ENCODE measurements at regions not wholly inside any gene's neighbourhood (a gene's known extent, or its start where the extent isn't known, plus 50 kb on each side); places are given as distances from the start of the nearest gene placed in this dataset.

DNA sequence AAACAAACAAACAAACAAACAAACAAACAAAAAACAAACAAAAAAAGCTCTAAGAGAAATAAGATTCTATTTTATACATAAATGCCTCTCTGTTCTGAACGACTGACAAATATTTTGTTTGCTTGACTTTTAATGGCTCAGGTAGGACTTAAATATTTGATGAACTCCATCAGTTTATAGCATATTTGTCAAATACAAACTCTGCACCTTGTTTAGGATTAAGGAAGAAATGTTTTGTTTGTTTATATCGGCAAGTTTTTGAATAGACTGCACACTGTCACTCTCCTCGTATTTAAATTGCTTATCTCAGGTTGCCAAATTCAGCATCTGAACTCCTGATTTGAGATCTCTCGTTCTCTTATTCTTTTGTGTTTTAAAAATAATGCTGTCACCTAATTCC is 1499.7 kb upstream of the SLC10A2 start:
- intact Hi-C loops (cut with DNase I) = no loop called here
- H3K27ac ChIP-seq = no peak overlapping the region
- no peaks in the 10 kb centered on the region for H3K9me3 ChIP-seq (replicated peaks in 1 of 3)
- H3K27me3 ChIP-seq = peaks cover 3% of the 10 kb centered on the region
- no peak overlapping the region for H3K4me3 ChIP-seq
- no peak for DNase-seq
- H3K36me3 ChIP-seq (replicated peaks in 1 of 2) = no peaks in the 10 kb centered on the region
- H3K4me1 ChIP-seq (replicated peaks in 1 of 2) = no peaks in the 10 kb centered on the region
- TF ChIP-seq POLR2A (IDR thresholded peaks at IDR 0.05) = no peak
- TF ChIP-seq, protein P1, sequence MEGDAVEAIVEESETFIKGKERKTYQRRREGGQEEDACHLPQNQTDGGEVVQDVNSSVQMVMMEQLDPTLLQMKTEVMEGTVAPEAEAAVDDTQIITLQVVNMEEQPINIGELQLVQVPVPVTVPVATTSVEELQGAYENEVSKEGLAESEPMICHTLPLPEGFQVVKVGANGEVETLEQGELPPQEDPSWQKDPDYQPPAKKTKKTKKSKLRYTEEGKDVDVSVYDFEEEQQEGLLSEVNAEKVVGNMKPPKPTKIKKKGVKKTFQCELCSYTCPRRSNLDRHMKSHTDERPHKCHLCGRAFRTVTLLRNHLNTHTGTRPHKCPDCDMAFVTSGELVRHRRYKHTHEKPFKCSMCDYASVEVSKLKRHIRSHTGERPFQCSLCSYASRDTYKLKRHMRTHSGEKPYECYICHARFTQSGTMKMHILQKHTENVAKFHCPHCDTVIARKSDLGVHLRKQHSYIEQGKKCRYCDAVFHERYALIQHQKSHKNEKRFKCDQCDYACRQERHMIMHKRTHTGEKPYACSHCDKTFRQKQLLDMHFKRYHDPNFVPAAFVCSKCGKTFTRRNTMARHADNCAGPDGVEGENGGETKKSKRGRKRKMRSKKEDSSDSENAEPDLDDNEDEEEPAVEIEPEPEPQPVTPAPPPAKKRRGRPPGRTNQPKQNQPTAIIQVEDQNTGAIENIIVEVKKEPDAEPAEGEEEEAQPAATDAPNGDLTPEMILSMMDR (IDR thresholded peaks at IDR 0.05) = no peak
- WGBS, 4 donors = 84 to 92% (median 87%) methylated on average over 4 of the region's 4 CpGs

DNA sequence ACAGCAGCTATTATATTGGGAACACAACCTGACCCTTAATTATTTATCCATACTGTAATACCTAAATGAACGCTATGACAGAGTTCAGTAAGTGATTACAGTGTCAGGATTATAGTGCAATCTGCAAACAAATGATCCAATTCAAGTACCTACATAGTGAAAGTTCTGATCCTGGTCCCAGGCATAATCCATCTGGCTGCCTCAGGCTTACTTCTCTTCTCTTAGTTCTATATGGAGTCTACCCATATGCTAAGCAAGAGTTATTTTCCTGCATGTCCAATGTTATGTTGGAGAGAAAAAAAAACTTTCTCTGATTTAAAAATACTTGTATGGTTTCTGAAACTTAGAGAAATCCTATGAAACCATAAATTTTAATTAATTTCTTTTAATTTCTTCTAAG is 1487.7 kb upstream of the SLC10A2 start:
- no peak for DNase-seq
- WGBS, 4 donors = 78 to 88% (median 83%) methylated on average over 1 of the region's 1 CpG
- no peaks in the 10 kb centered on the region for H3K36me3 ChIP-seq (replicated peaks in 1 of 2)
- no peaks in the 10 kb centered on the region for H3K4me1 ChIP-seq (replicated peaks in 1 of 2)
- no peaks in the 10 kb centered on the region for H3K9me3 ChIP-seq (replicated peaks in 1 of 3)
- TF ChIP-seq, protein P1 (IDR thresholded peaks at IDR 0.05) = no peak
- no peak for TF ChIP-seq POLR2A (IDR thresholded peaks at IDR 0.05)
- intact Hi-C loops (cut with DNase I) = no loop called here
- no peak overlapping the region for H3K4me3 ChIP-seq
- H3K27me3 ChIP-seq = no peaks in the 10 kb centered on the region
- no peak overlapping the region for H3K27ac ChIP-seq

DNA sequence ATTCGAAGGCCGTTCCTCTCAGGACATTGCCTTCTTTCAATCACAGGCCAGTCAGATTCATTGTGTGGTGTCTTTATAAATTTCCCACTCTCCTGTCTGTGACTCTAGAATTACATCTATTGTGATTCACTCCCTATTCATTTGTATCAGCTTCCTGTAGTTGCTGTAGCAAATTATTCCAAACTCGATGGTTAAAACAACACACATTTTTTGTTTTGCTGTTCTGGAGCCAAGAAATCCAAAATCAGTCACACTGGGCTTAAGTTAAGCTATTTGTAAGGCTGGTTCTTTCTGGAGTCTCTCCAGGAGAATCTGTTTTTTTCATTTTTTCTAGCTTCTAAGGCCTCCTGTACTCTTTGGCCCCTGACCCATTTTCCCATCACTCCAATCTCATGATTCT is 1487.0 kb upstream of the SLC10A2 start:
- Histone ChIP-seq H3K9me3 (replicated peaks in 1 of 3) (no peaks in the 10 kb centered on the region), H3K36me3 (replicated peaks in 1 of 2) (no peaks in the 10 kb centered on the region), H3K27me3 (no peaks in the 10 kb centered on the region), H3K27ac (no peak overlapping the region), H3K4me1 (replicated peaks in 1 of 2) (no peaks in the 10 kb centered on the region), H3K4me3 (no peak overlapping the region)
- WGBS, 4 donors = 66 to 71% (median 68%) methylated on average over 3 of the region's 3 CpGs
- intact Hi-C loops (cut with DNase I) = no loop called here
- no peak for DNase-seq
- TF ChIP-seq, protein P1 (IDR thresholded peaks at IDR 0.05) = no peak
- no peak for TF ChIP-seq POLR2A (IDR thresholded peaks at IDR 0.05)

DNA sequence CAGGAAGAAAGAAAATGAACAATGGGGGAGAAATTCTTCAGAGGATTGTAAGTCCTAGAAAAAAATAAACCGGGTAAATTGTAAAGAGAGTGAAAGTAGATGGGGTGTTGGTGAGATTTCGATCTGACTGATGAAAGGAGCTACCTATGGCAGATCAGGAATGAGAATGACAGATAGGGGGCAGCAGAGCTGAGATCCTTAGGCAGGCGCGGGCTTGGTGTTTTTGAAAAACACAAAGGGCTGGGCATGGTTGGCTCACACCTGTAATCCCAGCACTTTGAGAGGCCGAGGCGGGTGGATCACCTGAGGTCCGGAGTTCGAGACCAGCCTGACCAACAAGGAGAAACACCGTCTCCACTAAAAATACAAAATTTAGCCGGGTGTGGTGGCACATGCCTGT is 1468.6 kb upstream of the SLC10A2 start:
- WGBS, 4 donors = 89 to 91% (median 91%) methylated on average over 9 to 10 of the region's 10 CpGs
- no peak for DNase-seq
- Histone ChIP-seq H3K4me3 (no peak overlapping the region), H3K4me1 (replicated peaks in 1 of 2) (no peaks in the 10 kb centered on the region), H3K27me3 (no peaks in the 10 kb centered on the region), H3K36me3 (replicated peaks in 1 of 2) (no peaks in the 10 kb centered on the region), H3K9me3 (replicated peaks in 1 of 3) (no peaks in the 10 kb centered on the region), H3K27ac (no peak overlapping the region)
- no peak for TF ChIP-seq POLR2A (IDR thresholded peaks at IDR 0.05)
- TF ChIP-seq, protein P1 (IDR thresholded peaks at IDR 0.05) = peak in 1 of 6 experiments; percentile 5
- intact Hi-C loops (cut with DNase I) = no loop called here
